Neural progenitor cell (in vitro differentiated cells): ENCODE measurements at regions not wholly inside any gene's neighbourhood (a gene's known extent, or its start where the extent isn't known, plus 50 kb on each side); places are given as distances from the start of the nearest gene placed in this dataset.

Source experiments
- DNase-seq: peaks from one replicate; pipeline ENCODE4 v3.0.0-alpha.2; 2016; ENCODE audit warnings: low spot score
- H2AFZ ChIP-seq: fragments of 200-600 bp; sonication (generic); replicated peaks from 2 replicates; pipeline ENCODE4 v1.6.1; 2016; ENCODE audit warnings: antibody characterized with exemption
- H3F3A ChIP-seq: fragments of 200-600 bp; sonication (generic); 2 replicates; pipeline ENCODE4 v1.6.1; 2016; ENCODE audit warnings: antibody characterized with exemption, low read depth
- H3K27ac ChIP-seq: fragments of 200-600 bp; sonication (generic); 2 replicates; pipeline ENCODE4 v1.5.1; 2016; ENCODE audit warnings: mild to moderate bottlenecking
- H3K27me3 ChIP-seq: fragments of 200-600 bp; sonication (generic); 2 replicates; pipeline ENCODE4 v1.6.1; 2016; ENCODE audit warnings: mild to moderate bottlenecking, moderate library complexity
- H3K36me3 ChIP-seq: fragments of 200-600 bp; sonication (generic); 2 replicates; pipeline ENCODE4 v1.5.1; 2016
- H3K4me1 ChIP-seq: fragments of 200-600 bp; sonication (generic); 2 replicates; pipeline ENCODE4 v1.6.1; 2016; ENCODE audit warnings: mixed run types
- H3K4me2 ChIP-seq: fragments of 200-600 bp; sonication (generic); 2 replicates; pipeline ENCODE4 v1.6.1; 2016
- H3K4me3 ChIP-seq: fragments of 200-600 bp; sonication (generic); 2 replicates; pipeline ENCODE4 v1.5.1; 2016
- H3K79me2 ChIP-seq: fragments of 200-600 bp; sonication (generic); 2 replicates; pipeline ENCODE4 v1.6.1; 2016; ENCODE audit warnings: low read depth
- H3K9ac ChIP-seq: fragments of 200-600 bp; sonication (generic); 2 replicates; pipeline ENCODE4 v1.6.1; 2016
- H3K9me3 ChIP-seq: fragments of 200-600 bp; sonication (generic); 2 replicates; pipeline ENCODE4 v1.5.1; 2016; ENCODE audit warnings: low read depth
- H4K20me1 ChIP-seq: fragments of 200-600 bp; sonication (generic); 2 replicates; pipeline ENCODE4 v1.6.1; 2016; ENCODE audit warnings: low read depth
- H3K27ac Mint-ChIP-seq: 3 replicates; pipeline ENCODE4 v1.8.0; 2021; ENCODE audit warnings: mixed read lengths
- H3K27me3 Mint-ChIP-seq: 2 replicates; pipeline ENCODE4 v1.8.0; 2022; ENCODE audit warnings: low read depth, mild to moderate bottlenecking, inconsistent platforms, moderate library complexity, mixed read lengths; ENCODE audit not compliant: insufficient read depth
- H3K36me3 Mint-ChIP-seq: 3 replicates; pipeline ENCODE4 v1.8.0; 2021; ENCODE audit warnings: mixed read lengths
- H3K4me1 Mint-ChIP-seq: 3 replicates; pipeline ENCODE4 v1.8.0; 2021; ENCODE audit warnings: mixed read lengths
- H3K4me3 Mint-ChIP-seq: 3 replicates; pipeline ENCODE4 v1.8.0; 2021; ENCODE audit warnings: mild to moderate bottlenecking, moderate library complexity, mixed read lengths
- H3K9me3 Mint-ChIP-seq: 3 replicates; pipeline ENCODE4 v1.8.0; 2020; ENCODE audit warnings: mixed read lengths
- EZH2 ChIP-seq: fragments of 200-600 bp; sonication (generic); IDR thresholded peaks from 2 replicates; pipeline ENCODE4 v1.6.1; 2017; ENCODE audit warnings: antibody characterized with exemption, mild to moderate bottlenecking, moderate library complexity
- EZH2phosphoT487 ChIP-seq: fragments of 200-600 bp; sonication (generic); IDR thresholded peaks from 2 replicates; pipeline ENCODE4 v1.6.1; 2017; ENCODE audit warnings: antibody characterized with exemption
- TF ChIP-seq, protein P1 (sequence below): fragments of 200-600 bp; sonication (generic); IDR thresholded peaks from 2 replicates; pipeline ENCODE4 v1.5.1; 2017; ENCODE audit warnings: antibody characterized with exemption, mild to moderate bottlenecking

DNA sequence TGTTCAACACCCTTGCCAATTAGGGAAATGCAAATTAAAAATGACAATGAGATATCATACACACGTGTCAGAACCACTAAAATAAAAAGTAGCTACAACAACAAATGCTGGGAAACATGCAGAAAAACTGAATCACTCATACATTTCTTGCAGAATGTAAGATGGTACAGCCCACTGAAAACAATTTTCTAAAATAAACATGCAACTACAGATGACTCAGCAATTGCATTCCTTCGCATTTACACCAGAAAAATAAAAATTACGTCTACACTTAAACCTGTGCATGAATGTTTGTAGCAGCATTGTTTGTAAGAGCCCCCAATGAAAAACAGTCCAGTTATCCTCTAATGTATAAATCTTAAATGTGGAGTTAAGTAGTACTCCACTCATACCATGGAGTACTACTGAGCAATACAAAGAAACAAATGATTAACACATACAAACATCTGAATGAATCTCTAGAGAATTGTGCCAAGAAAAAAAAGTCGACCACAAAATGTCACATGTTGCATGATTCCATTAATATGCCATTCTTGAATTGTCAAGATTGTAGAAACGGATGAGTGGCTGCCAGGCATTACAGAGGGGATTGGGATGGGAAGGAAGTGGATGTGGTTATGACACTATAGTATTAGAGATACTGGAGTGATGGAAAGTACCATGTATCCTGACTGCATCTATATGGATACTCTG is 134.6 kb upstream of the NPSR1 start:
- H3K79me2 ChIP-seq = no peaks in the 10 kb centered on the region
- H3K4me1 ChIP-seq = no peaks in the 10 kb centered on the region
- Mint-ChIP-seq H3K4me3 (no peak overlapping the region), H3K4me1 (no peaks in the 10 kb centered on the region), H3K9me3 (peaks cover 8% of the 10 kb centered on the region), H3K27ac (no peak overlapping the region), H3K27me3 (peaks cover 2% of the 10 kb centered on the region), H3K36me3 (no peaks in the 10 kb centered on the region)
- H3F3A ChIP-seq = no peaks in the 10 kb centered on the region
- no peaks in the 10 kb centered on the region for H3K9me3 ChIP-seq
- no peak for DNase-seq
- peaks cover 6% of the 10 kb centered on the region for H3K36me3 ChIP-seq
- no peak overlapping the region for H3K27ac ChIP-seq
- TF ChIP-seq EZH2phosphoT487 (no peak), EZH2 (no peak)
- TF ChIP-seq, protein P1, sequence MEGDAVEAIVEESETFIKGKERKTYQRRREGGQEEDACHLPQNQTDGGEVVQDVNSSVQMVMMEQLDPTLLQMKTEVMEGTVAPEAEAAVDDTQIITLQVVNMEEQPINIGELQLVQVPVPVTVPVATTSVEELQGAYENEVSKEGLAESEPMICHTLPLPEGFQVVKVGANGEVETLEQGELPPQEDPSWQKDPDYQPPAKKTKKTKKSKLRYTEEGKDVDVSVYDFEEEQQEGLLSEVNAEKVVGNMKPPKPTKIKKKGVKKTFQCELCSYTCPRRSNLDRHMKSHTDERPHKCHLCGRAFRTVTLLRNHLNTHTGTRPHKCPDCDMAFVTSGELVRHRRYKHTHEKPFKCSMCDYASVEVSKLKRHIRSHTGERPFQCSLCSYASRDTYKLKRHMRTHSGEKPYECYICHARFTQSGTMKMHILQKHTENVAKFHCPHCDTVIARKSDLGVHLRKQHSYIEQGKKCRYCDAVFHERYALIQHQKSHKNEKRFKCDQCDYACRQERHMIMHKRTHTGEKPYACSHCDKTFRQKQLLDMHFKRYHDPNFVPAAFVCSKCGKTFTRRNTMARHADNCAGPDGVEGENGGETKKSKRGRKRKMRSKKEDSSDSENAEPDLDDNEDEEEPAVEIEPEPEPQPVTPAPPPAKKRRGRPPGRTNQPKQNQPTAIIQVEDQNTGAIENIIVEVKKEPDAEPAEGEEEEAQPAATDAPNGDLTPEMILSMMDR = no peak
- H3K4me2 ChIP-seq = no peak overlapping the region
- H3K9ac ChIP-seq = no peak overlapping the region
- H2AFZ ChIP-seq = no peak overlapping the region
- no peak overlapping the region for H3K4me3 ChIP-seq
- no peaks in the 10 kb centered on the region for H3K27me3 ChIP-seq
- H4K20me1 ChIP-seq = no peaks in the 10 kb centered on the region

- no peaks in the 10 kb centered on the region for H3K79me2 ChIP-seq
- no peak overlapping the region for H3K4me3 ChIP-seq
- no peaks in the 10 kb centered on the region for H3K27me3 ChIP-seq
- H3K27ac ChIP-seq = no peak overlapping the region
- no peak overlapping the region for H3K4me2 ChIP-seq
- peaks cover 6% of the 10 kb centered on the region for H3K36me3 ChIP-seq
- Mint-ChIP-seq H3K4me3 (no peak overlapping the region), H3K27ac (no peak overlapping the region), H3K4me1 (no peaks in the 10 kb centered on the region), H3K9me3 (no peaks in the 10 kb centered on the region), H3K36me3 (no peaks in the 10 kb centered on the region), H3K27me3 (peaks cover 3% of the 10 kb centered on the region)
- TF ChIP-seq, protein P1 = no peak
- TF ChIP-seq EZH2phosphoT487 (no peak), EZH2 (no peak)
- H3K9me3 ChIP-seq = no peaks in the 10 kb centered on the region
- no peak overlapping the region for H3K9ac ChIP-seq
- H4K20me1 ChIP-seq = no peaks in the 10 kb centered on the region
- DNase-seq = no peak
- no peak overlapping the region for H2AFZ ChIP-seq
- H3F3A ChIP-seq = no peaks in the 10 kb centered on the region
- no peaks in the 10 kb centered on the region for H3K4me1 ChIP-seq
Measured at GRCh38 chr7:34530259-34530658, 127.8 kb upstream of the NPSR1 start.

GRCh38 chr7:34539003-34539402 is 119.0 kb upstream of the NPSR1 start:
- H4K20me1 ChIP-seq = no peaks in the 10 kb centered on the region
- Mint-ChIP-seq H3K4me1 (no peaks in the 10 kb centered on the region), H3K27ac (no peak overlapping the region), H3K9me3 (peaks cover 12% of the 10 kb centered on the region), H3K4me3 (no peak overlapping the region), H3K36me3 (no peaks in the 10 kb centered on the region), H3K27me3 (no peaks in the 10 kb centered on the region)
- H3K27me3 ChIP-seq = no peaks in the 10 kb centered on the region
- H3K4me1 ChIP-seq = no peaks in the 10 kb centered on the region
- no peaks in the 10 kb centered on the region for H3K36me3 ChIP-seq
- no peaks in the 10 kb centered on the region for H3K79me2 ChIP-seq
- H3F3A ChIP-seq = no peaks in the 10 kb centered on the region
- TF ChIP-seq EZH2 = no peak
- TF ChIP-seq, protein P1 = no peak
- no peak for TF ChIP-seq EZH2phosphoT487
- peaks cover 5% of the 10 kb centered on the region for H3K9me3 ChIP-seq
- no peak overlapping the region for H3K27ac ChIP-seq
- DNase-seq = no peak
- no peak overlapping the region for H3K4me2 ChIP-seq
- no peak overlapping the region for H3K9ac ChIP-seq
- no peak overlapping the region for H3K4me3 ChIP-seq
- no peak overlapping the region for H2AFZ ChIP-seq
